Daoy (cell line): ENCODE measurements at regions not wholly inside any gene's neighbourhood (a gene's known extent, or its start where the extent isn't known, plus 50 kb on each side); places are given as distances from the start of the nearest gene placed in this dataset.
"Not testable (repeated sequence)": the region's sequence is repeated elsewhere in the genome, so short reads cannot be mapped to it uniquely, and the experiment has no call there.

ENCODE experiments used
- DNase-seq: peaks from one replicate; pipeline ENCODE4 v3.0.0-alpha.2; 2015; ENCODE audit warnings: low read depth

DNA sequence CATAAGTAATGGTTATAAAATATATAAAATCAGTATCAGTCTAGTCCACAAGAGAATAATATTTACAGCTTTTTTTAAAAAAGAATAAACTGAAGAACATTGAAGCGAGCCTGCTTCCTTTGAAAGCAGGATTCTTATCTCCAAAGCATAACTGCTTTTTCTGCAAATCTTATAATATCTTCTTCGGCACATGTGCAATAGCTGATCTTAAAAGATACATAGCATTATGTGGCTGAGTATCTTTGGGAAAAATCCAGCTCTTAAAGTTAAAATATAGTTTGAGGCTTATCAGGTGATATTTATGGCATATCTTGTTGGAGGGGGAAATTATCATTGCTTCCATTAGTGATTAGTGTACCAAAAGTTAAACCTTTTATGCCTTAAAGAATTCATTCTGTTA lies 523.9 kb upstream of the ADGRL4 start:
- no peak for DNase-seq

DNA sequence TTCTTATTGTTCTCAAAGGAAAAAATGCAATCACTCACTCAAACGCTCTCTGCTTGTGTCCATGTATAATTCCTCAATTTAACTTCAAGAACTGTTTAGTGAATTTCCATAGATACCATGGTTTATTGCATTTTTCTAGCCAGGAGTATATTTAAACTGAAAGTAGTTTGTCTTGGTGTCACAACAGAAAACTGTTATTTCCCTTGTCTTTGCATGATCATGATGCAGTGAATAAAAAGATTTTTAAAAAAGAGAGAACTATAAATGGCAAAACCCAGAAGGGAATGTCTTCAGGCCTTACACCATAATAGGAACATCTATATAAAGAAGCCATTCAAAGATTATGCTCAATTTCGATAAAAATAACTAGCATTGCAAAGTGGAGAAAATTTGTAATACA lies 523.5 kb upstream of the ADGRL4 start:
- DNase-seq, result no peak

DNA sequence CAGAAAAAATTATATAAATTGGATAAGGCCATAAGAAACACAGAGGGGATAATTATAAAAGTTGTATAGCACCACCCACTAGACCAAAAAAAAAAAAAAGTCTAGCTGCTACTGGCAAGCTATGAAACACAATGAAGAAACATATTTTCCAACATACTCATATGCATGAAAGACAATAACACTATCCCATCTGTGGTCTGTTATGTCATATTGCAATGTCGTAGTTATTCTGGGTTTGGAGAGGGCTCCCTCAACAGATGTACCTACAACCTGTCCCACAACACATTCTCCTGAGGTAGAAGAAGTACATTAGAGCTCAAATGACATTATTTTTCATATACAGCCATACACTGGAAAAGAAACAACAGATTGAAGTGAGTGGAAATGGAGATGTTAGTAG lies 517.6 kb upstream of the ADGRL4 start:
- no peak for DNase-seq

DNA sequence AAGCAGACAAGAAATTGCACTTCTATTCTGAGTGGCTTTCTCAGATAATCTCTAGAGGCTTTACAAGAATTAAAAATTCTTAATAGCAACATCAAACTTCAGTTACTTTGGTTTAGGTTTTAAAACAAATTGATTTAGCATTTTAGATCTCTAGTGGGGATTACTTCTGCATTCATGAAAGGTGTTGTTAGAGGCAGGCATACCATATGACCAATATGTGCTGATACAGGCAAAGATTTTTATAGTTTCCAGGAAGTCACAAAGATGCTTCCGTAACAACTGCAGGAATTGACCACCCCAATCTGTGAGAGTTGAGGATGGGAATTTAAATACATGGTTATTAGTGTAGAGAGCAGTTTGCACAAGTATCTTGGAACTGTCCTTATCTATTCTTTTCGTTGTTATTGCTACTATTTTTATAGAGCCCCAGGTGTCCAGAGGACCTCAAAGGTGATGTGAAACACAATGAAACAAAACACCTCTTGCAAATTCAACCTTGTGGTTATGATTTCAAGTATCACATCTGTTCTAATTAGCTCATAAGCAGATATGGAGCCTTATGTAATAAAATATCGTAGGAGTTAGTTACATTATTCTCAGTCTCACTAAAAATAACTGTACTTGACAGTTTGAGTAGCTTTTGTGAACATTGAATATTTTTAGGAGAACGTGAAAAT lies 512.7 kb upstream of the ADGRL4 start:
- no peak for DNase-seq

DNA sequence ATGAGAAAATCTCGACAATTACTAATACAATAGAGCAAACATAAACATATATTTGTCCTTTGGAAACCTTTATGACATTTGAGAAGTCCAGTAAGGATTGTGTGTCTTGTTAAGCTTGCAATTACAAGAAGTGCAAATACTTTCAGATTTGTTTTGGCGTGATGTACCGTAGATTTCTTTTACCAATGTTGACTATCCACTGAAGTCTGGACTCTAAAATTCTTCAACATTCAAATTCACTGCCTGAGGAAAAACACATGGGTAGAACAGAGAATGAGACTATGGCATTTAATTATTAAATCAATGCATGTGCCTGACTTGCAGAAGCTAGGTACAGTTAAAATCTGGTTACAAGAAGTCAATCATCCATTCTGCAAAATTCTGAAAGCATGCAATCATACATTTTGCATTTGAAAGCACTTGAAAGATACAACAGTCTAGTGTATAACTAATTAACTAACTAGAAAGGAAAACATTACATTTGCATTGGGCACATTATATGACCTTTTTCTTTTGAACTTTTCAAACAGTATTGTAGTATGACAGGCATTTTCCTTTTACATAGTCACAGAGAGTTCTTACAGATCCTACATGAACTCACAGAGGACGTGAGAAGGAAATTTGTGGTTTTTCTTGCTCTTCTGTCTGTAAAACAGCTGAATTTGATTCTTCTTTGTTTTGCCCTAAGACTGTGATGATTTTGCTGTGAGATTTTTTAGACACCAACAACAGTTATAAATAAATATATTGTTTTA lies 511.1 kb upstream of the ADGRL4 start:
- no peak for DNase-seq

DNA sequence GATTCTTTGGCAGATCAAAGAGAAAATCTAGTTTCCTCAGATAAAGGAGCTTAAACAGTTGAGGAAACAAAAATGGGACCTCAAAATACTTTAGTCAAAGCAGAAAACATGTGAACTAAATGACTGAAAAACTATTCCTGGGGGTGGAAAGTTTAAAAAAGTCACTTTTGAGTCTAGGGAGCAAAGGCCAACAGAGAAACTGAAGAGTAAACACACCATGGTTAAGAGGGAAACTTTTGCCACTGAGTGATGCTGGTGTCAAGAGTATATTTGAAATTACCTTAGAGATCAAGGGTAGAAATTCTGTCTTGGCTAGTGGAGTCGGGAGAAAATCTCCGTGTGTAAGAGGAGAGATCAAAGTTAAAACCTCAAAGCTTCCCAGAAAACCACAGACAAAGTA lies 501.2 kb upstream of the ADGRL4 start:
- no peak for DNase-seq

DNA sequence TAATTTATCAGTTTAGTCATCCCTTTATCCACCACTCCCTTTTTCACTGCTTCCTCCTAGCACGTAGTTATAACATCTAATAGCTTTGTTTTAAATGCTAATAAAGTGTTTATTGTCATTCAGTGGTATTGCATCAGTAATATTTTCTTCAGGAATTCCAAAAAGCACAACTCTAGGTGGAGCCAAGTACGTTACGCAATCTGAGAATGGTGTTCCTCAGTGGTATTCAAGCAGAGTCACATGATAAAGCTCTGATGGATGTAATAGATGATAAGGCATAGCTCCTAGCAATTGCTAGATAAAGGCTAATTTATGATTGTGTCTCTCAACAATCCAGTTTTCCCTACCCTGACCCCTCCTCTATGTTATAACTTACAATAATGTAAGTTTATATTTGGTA lies 494.6 kb upstream of the ADGRL4 start:
- DNase-seq, result no peak

DNA sequence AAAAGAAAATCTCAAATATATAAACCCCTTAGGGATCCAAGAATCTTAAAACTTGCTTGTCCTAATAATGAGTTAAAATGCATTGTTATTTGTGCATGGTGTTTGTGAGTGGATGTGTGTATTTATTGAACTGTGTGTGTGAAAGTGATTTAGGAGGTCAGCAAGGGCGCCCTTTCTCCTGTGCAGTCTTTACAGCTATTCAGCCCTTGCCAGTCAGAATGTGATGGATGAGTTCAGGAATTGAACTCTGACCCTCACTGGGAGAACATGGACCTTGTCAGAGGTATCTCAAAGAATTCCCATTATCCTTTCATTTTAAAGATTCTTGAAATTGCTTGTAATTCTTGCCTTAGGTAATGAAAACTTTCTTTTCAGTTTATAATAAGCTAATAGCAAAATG lies 493.0 kb upstream of the ADGRL4 start:
- DNase-seq, result no peak

- peak; percentile 14 for DNase-seq
Measured at GRCh38 chr1:79497193-79497773, 490.8 kb upstream of the ADGRL4 start.

GRCh38 chr1:79496129-79496528 lies 489.6 kb upstream of the ADGRL4 start:
- DNase-seq, result no peak

DNA sequence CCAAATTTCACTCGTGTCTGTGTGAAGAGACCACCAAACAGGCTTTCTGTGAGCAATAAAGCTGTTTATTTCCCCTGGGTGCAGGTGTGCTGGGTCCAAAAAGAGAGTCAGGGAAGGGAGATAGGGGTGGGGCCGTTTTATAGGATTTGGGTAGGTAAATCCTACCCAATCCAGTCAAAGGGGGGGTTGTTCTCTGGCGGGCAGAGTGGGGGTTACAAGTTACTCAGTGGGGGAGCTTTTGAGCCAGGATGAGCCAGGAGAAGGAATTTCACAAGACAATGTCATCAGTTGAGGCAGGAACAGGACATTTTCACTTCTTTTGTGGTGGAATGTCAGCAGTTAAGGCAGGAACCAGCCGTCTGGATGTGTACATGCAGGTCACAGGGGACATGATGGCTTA lies 487.2 kb upstream of the ADGRL4 start:
- DNase-seq, result not testable (repeated sequence)

DNA sequence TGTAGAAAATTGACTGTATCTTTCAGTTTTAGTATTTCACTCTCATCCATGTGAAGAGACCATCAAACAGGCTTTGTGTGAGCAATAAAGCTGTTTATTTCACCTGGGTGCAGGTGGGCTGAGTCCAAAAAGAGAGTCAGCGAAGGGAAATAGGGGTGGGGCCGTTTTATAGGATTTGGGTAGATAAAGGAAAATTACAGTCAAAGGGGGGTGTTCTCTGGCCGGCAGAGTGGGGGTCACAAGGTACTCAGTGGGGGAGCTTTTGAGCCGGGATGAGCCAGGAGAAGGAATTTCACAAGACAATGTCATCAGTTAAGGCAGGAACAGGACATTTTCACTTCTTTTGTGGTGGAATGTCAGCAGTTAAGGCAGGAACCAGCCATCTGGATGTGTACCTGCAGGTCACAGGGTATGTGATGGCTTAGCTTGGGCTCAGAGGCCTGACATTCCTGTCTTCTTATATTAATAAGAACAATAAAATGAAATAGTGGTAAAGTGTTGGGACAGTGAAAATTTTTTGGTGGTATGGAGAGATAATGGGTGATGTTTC lies 482.1 kb upstream of the ADGRL4 start:
- not testable (repeated sequence) for DNase-seq

GRCh38 chr1:79478728-79479373 lies 472.3 kb upstream of the ADGRL4 start:
- no peak for DNase-seq

GRCh38 chr1:79478160-79478559 lies 471.6 kb upstream of the ADGRL4 start:
- DNase-seq, result peak; percentile 28

GRCh38 chr1:79472067-79472656 lies 465.6 kb upstream of the ADGRL4 start:
- DNase-seq, result no peak

GRCh38 chr1:79469139-79469538 lies 462.6 kb upstream of the ADGRL4 start:
- DNase-seq, result no peak

DNA sequence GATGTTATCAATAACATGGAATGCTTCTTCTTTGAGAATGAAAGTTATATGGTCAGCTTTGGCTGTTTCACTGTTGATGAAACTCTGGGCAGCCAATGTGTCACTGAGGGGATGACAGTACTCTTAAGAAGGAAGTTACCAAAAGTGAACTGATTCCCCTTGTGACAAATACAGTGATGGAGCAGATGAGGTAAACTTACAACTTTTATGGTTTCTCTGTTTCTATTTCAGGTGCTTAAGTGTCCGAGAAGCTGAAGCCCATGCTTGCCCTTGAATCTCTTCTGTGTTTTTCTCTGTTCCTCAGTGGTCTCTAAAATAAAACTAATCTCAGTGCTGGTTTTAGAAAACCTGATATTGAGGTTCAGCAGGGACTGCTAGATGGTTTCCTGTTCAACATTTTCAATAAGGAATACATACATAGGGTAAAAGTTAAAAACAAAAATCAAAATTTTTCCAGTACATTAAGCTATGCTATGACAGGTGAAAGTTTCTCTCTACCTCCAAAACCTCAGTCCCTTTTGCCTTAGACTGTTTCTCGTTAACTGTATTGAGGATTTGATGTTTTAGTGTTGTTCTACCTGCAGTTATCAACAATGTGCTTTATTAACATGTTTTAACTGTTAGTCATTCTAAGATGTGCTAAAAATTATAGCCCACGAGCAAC lies 454.4 kb upstream of the ADGRL4 start:
- DNase-seq, result no peak

GRCh38 chr1:79457562-79458224 lies 451.2 kb upstream of the ADGRL4 start:
- DNase-seq, result no peak

DNA sequence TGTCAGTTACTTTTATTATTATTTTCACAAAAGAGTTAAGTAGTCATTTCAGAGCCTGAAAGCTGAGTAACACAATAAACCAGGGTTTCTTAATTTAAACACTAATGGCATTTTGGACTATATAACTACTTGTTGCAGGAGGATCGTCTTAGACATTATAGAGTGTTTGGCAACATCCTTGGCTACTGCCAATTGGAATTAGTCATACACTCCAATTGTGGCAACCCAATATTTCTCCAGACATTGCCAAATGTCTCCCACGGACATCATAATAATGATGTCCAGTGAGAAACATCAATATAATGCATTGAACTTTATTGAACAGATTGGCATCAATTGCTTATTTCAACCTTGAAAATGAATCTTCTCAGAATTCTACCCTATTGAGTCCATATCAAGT lies 441.9 kb upstream of the ADGRL4 start:
- no peak for DNase-seq

DNA sequence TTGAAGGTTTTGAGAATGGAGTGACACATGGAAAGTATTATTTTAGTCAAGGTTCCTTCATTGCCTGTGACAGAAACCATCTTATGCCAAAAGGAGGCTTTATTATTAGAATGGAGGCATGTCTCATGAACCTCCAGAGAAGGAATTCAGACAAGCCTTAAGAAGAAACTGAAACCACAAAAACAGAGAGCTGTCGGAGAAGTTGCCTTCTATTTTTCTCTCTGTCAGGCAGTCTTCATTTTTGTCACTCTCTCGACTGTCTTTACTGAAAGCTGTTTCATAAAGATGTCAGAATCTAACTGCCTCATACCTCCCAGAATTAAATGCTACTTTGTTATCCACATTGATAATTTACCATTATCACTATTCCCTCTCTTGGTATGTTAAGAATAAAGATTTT lies 434.7 kb upstream of the ADGRL4 start:
- DNase-seq, result no peak

DNA sequence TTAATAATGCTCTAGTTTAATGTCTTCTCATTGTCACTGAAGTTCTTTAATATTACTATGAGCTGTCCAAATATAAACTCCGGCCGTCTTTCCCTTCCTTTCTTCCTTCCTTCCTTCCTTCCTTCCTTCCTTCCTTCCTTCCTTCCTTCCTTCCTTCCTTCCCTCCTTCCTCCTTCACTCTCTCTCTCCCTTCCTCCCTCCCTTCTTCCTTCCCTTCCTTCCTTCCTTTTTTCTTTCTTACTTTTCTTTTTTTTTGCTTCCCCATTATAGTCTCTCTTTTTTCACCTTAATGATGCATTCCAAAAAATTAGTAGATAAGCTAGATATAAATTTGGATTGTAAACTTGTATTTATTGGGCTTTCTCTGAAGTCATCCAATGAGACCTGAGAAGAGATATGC lies 431.0 kb upstream of the ADGRL4 start:
- DNase-seq, result no peak
